Neural cell (in vitro differentiated cells): ENCODE measurements at regions not wholly inside any gene's neighbourhood (a gene's known extent, or its start where the extent isn't known, plus 50 kb on each side); places are given as distances from the start of the nearest gene placed in this dataset.

Experiments
- H2AFZ ChIP-seq: fragments of 200-600, 300-800 bp; sonication (generic), shearing (Covaris generic); 2 replicates; pipeline ENCODE4 v1.6.0; 2014; ENCODE audit warnings: low read depth, mild to moderate bottlenecking, antibody characterized with exemption, low read length, moderate library complexity
- H3F3A ChIP-seq: fragments of 200-600 bp; shearing (Covaris generic); 2 replicates; pipeline ENCODE4 v1.6.1; 2016; ENCODE audit warnings: mild to moderate bottlenecking, moderate library complexity, mixed read lengths, antibody characterized with exemption, low read length; ENCODE audit not compliant: insufficient read depth, poor library complexity, severe bottlenecking
- H3K27ac ChIP-seq: fragments of 200-600, 300-800 bp; sonication (generic), shearing (Covaris generic); 2 replicates; pipeline ENCODE4 v1.5.1; 2014; ENCODE audit warnings: mild to moderate bottlenecking, low read length, moderate library complexity
- H3K27me3 ChIP-seq: fragments of 300-800, 200-600 bp; sonication (generic), shearing (Covaris generic); 2 replicates; pipeline ENCODE4 v1.6.0; 2014; ENCODE audit warnings: mild to moderate bottlenecking, low read depth, low read length, moderate library complexity; ENCODE audit not compliant: insufficient read depth
- H3K36me3 ChIP-seq: fragments of 300-800, 200-600 bp; sonication (generic), shearing (Covaris generic); 2 replicates; pipeline ENCODE4 v1.5.1; 2014; ENCODE audit warnings: mild to moderate bottlenecking, antibody characterized with exemption, low read length, moderate library complexity; ENCODE audit not compliant: insufficient read depth
- H3K4me2 ChIP-seq: fragments of 300-800, 200-600 bp; sonication (generic), shearing (Covaris generic); 2 replicates; pipeline ENCODE4 v1.6.0; 2014; ENCODE audit warnings: mild to moderate bottlenecking, low read length
- H3K4me3 ChIP-seq: fragments of 300-800, 200-600 bp; sonication (generic), shearing (Covaris generic); 2 replicates; pipeline ENCODE4 v1.5.1; 2014; ENCODE audit warnings: mild to moderate bottlenecking, low read length, moderate library complexity
- H3K79me2 ChIP-seq: fragments of 200-600 bp; shearing (Covaris generic); replicated peaks from 2 replicates; pipeline ENCODE4 v1.6.0; 2014; ENCODE audit warnings: mild to moderate bottlenecking, low read length, moderate library complexity; ENCODE audit not compliant: insufficient read depth
- H3K9ac ChIP-seq: fragments of 300-800, 200-600 bp; sonication (generic), shearing (Covaris generic); 2 replicates; pipeline ENCODE4 v1.6.1; 2016; ENCODE audit warnings: mild to moderate bottlenecking, low read length, mixed read lengths
- H3K9me2 ChIP-seq: fragments of 200-600 bp; shearing (Covaris generic); 2 replicates; pipeline ENCODE4 v1.6.1; 2016; ENCODE audit warnings: mild to moderate bottlenecking, low read length, mixed read lengths; ENCODE audit not compliant: insufficient read depth
- H3K9me3 ChIP-seq: fragments of 200-600, 300-800 bp; sonication (generic), shearing (Covaris generic); 2 replicates; pipeline ENCODE4 v1.6.1; 2016; ENCODE audit warnings: mild to moderate bottlenecking, mixed run types, low read length, moderate library complexity, mixed read lengths
- H4K20me1 ChIP-seq: fragments of 200-600 bp; shearing (Covaris generic); 2 replicates; pipeline ENCODE4 v1.6.1; 2016; ENCODE audit warnings: mild to moderate bottlenecking, mixed run types; ENCODE audit not compliant: insufficient read depth
- CTCF ChIP-seq: fragments of 450-650 bp; IDR thresholded peaks from 2 replicates; pipeline ENCODE4 v1.5.1; 2014; ENCODE audit warnings: antibody characterized with exemption, mild to moderate bottlenecking, moderate library complexity; ENCODE audit not compliant: poor library complexity, severe bottlenecking
- EP300 ChIP-seq: fragments of 450-650 bp; conservative IDR thresholded peaks from 2 replicates; pipeline ENCODE4 v1.6.1; 2014; ENCODE audit warnings: antibody characterized with exemption, mild to moderate bottlenecking, moderate library complexity; ENCODE audit not compliant: poor library complexity, severe bottlenecking
- EZH2 ChIP-seq: fragments of 200-600, 300-800 bp; shearing (Covaris generic), sonication (generic); IDR thresholded peaks from 2 replicates; pipeline ENCODE4 v1.6.1; 2014; ENCODE audit warnings: antibody characterized with exemption, low read length, borderline replicate concordance, mild to moderate bottlenecking; ENCODE audit not compliant: insufficient read depth, poor library complexity, severe bottlenecking
- MXI1 ChIP-seq: fragments of 450-650 bp; conservative IDR thresholded peaks from 2 replicates; pipeline ENCODE4 v1.6.1; 2014; ENCODE audit warnings: antibody characterized with exemption, mild to moderate bottlenecking; ENCODE audit not compliant: poor library complexity, severe bottlenecking
- POLR2AphosphoS5 ChIP-seq: IDR thresholded peaks from 2 replicates; pipeline ENCODE4 v1.6.1; 2012
- RAD21 ChIP-seq: fragments of 450-650 bp; conservative IDR thresholded peaks from 2 replicates; pipeline ENCODE4 v1.6.1; 2014; ENCODE audit warnings: antibody characterized with exemption, mild to moderate bottlenecking, moderate library complexity
- REST ChIP-seq: IDR thresholded peaks from 2 replicates; pipeline ENCODE4 v1.6.1; 2012; ENCODE audit warnings: borderline replicate concordance
- SMC3 ChIP-seq: fragments of 450-650 bp; conservative IDR thresholded peaks from 2 replicates; pipeline ENCODE4 v1.6.1; 2014; ENCODE audit warnings: antibody characterized with exemption, mild to moderate bottlenecking, moderate library complexity; ENCODE audit not compliant: poor library complexity
- TAF1 ChIP-seq: IDR thresholded peaks from 2 replicates; pipeline ENCODE4 v1.6.1; 2012; ENCODE audit warnings: low read depth

- Histone ChIP-seq H3K79me2 (no peaks in the 10 kb centered on the region), H2AFZ (no peak overlapping the region), H4K20me1 (no peaks in the 10 kb centered on the region), H3K9ac (no peak overlapping the region), H3K4me2 (no peak overlapping the region), H3K27ac (no peak overlapping the region), H3F3A (no peaks in the 10 kb centered on the region), H3K27me3 (no peaks in the 10 kb centered on the region), H3K9me3 (no peaks in the 10 kb centered on the region), H3K9me2 (no peaks in the 10 kb centered on the region), H3K36me3 (no peaks in the 10 kb centered on the region), H3K4me3 (no peak overlapping the region)
- no peak for TF ChIP-seq TAF1
- TF ChIP-seq MXI1: no peak
- TF ChIP-seq POLR2AphosphoS5: no peak
Measured at GRCh38 chr10:58016614-58017013, 251.1 kb downstream of the IPMK start.

GRCh38 chr10:58014436-58014835 lies 253.3 kb downstream of the IPMK start:
- H3K79me2 ChIP-seq: no peaks in the 10 kb centered on the region
- H3K27ac ChIP-seq: no peak overlapping the region
- no peak overlapping the region for H3K4me3 ChIP-seq
- H3K9me3 ChIP-seq: no peaks in the 10 kb centered on the region
- H3F3A ChIP-seq: no peaks in the 10 kb centered on the region
- H3K27me3 ChIP-seq: no peaks in the 10 kb centered on the region
- no peak overlapping the region for H3K9ac ChIP-seq
- no peaks in the 10 kb centered on the region for H3K9me2 ChIP-seq
- no peak for TF ChIP-seq CTCF
- no peak for TF ChIP-seq REST
- no peak for TF ChIP-seq EZH2
- TF ChIP-seq RAD21: no peak
- no peak for TF ChIP-seq POLR2AphosphoS5
- no peak for TF ChIP-seq EP300
- no peak for TF ChIP-seq TAF1
- TF ChIP-seq SMC3: no peak
- TF ChIP-seq MXI1: no peak
- no peak overlapping the region for H3K4me2 ChIP-seq
- no peaks in the 10 kb centered on the region for H4K20me1 ChIP-seq
- no peaks in the 10 kb centered on the region for H3K36me3 ChIP-seq
- no peak overlapping the region for H2AFZ ChIP-seq

GRCh38 chr10:58013406-58013805 lies 254.3 kb downstream of the IPMK start:
- no peaks in the 10 kb centered on the region for H3K27me3 ChIP-seq
- TF ChIP-seq MXI1: no peak
- TF ChIP-seq REST: no peak
- no peak for TF ChIP-seq POLR2AphosphoS5
- TF ChIP-seq SMC3: no peak
- TF ChIP-seq RAD21: no peak
- TF ChIP-seq EP300: no peak
- TF ChIP-seq TAF1: no peak
- TF ChIP-seq EZH2: no peak
- TF ChIP-seq CTCF: no peak
- H3F3A ChIP-seq: no peaks in the 10 kb centered on the region
- H3K9me2 ChIP-seq: no peaks in the 10 kb centered on the region
- H3K4me2 ChIP-seq: no peak overlapping the region
- H3K36me3 ChIP-seq: no peaks in the 10 kb centered on the region
- no peak overlapping the region for H3K27ac ChIP-seq
- H3K4me3 ChIP-seq: no peak overlapping the region
- H3K79me2 ChIP-seq: no peaks in the 10 kb centered on the region
- no peaks in the 10 kb centered on the region for H3K9me3 ChIP-seq
- H4K20me1 ChIP-seq: no peaks in the 10 kb centered on the region
- no peak overlapping the region for H3K9ac ChIP-seq
- no peak overlapping the region for H2AFZ ChIP-seq
